HAP-1 (cell line): ENCODE measurements at regions not wholly inside any gene's neighbourhood (a gene's known extent, or its start where the extent isn't known, plus 50 kb on each side); places are given as distances from the start of the nearest gene placed in this dataset.

Source experiments
- DNase-seq, 2 experiments: peaks; one replicate each; pipeline ENCODE4 v3.0.0-alpha.2; 2016 to 2020; ENCODE audit warnings: low spot score in 2 of 2
- H3K27me3 ChIP-seq: fragments of 250-450 bp; sonication (Bioruptor Pico); 2 replicates; pipeline ENCODE4 v1.5.1; 2020; ENCODE audit warnings: low read depth, mild to moderate bottlenecking, moderate library complexity
- H3K36me3 ChIP-seq: fragments of 250-450 bp; sonication (Bioruptor Pico); replicated peaks from 2 replicates; pipeline ENCODE4 v1.5.1; 2020; ENCODE audit warnings: mild to moderate bottlenecking
- H3K4me1 ChIP-seq: fragments of 250-450 bp; sonication (Bioruptor Pico); 2 replicates; pipeline ENCODE4 v1.5.1; 2020; ENCODE audit warnings: mild to moderate bottlenecking
- H3K4me3 ChIP-seq: fragments of 250-450 bp; sonication (Bioruptor Pico); 2 replicates; pipeline ENCODE4 v1.5.1; 2020; ENCODE audit warnings: mild to moderate bottlenecking, moderate library complexity
- H3K9me3 ChIP-seq: fragments of 250-450 bp; sonication (Bioruptor Pico); 2 replicates; pipeline ENCODE4 v1.5.1; 2020; ENCODE audit warnings: mild to moderate bottlenecking, moderate library complexity
- in situ Hi-C: fragments of 300-500 bp; cut with MboI; formaldehyde crosslinking; loops from 3 replicates; pipeline ENCODE4 v1.14.3; 2020; ENCODE audit warnings: low sequenced_read_pairs, inconsistent platforms, mixed read lengths

GRCh38 chr3:177742273-177742672 lies 545.0 kb upstream of the TBL1XR1 start:
- Histone ChIP-seq H3K36me3 (no peaks in the 10 kb centered on the region), H3K9me3 (no peaks in the 10 kb centered on the region), H3K4me3 (no peak overlapping the region), H3K4me1 (no peaks in the 10 kb centered on the region), H3K27me3 (no peaks in the 10 kb centered on the region)
- in situ Hi-C loops, result no loop called here
- no peak for DNase-seq

DNA sequence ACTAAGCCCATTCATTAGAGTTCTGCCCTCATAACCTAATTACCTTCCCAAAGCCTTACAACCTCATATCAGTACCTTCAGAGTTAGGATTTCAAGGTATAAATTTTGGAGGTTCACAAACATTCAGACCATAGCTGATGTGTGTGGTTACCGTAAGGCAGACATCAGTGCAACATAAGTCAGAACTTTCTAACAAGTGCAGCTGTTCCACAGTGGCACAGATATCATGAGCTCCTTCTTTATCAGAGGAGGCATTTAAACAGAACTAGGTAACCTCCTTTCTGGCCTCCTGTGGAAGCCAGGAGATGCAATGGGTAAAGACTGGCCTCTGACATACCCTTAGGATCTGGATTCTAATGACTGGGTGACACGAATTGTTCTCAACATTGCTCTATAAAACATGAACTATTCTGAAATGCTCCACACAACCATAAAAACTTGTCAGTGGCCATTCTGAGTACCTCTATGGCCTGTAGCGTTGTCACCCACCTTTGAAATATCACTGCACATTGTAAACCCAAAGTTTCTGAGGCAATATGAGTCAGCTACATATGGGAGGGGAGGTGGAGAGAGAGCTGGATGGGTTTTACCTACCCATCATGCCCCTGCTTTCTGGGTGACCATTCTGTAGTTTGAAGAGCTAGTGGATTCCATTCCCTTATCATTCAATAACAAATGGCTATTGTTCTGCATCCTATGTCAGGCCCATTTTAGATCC lies 546.0 kb upstream of the TBL1XR1 start:
- no peaks in the 10 kb centered on the region for H3K4me1 ChIP-seq
- no peak for DNase-seq
- no peaks in the 10 kb centered on the region for H3K9me3 ChIP-seq
- no peaks in the 10 kb centered on the region for H3K27me3 ChIP-seq
- in situ Hi-C loops, result no loop called here
- H3K4me3 ChIP-seq, result no peak overlapping the region
- no peaks in the 10 kb centered on the region for H3K36me3 ChIP-seq

DNA sequence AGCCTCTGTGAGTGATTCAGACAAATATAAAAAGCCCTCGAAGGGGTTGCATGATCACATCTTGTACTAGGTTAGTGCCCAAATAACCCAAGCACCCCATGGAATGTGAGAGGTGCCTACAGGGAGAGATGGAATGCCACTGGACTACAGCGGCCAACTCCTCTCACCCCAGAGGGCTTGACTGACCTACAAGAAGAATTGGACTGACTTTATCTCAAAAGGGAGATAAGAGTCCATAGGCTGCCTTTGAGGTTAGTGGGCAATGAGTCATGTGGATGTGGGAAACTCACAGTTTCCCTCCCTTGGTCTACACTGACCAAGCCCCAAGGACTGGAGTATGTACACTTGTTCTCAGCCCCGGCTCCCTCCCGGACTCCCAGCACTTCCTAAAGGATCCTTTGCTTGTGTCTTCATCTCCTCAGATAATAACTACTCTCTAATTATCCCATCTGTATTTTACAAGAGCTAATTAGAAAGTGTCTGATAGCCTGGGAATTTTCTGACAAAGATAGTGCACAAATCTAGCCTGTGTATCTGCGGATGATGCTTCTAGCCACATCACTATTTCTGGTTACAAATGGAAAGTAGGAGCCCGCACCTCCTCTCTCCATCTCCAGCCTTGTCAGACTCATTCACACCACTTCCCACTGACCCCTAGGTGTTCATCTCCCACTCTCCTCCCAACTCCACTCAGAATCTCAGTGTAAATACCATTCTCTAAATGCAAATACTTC lies 547.8 kb upstream of the TBL1XR1 start:
- in situ Hi-C loops, result no loop called here
- Histone ChIP-seq H3K36me3 (no peaks in the 10 kb centered on the region), H3K27me3 (no peaks in the 10 kb centered on the region), H3K9me3 (no peaks in the 10 kb centered on the region), H3K4me1 (no peaks in the 10 kb centered on the region), H3K4me3 (no peak overlapping the region)
- DNase-seq, result no peak

DNA sequence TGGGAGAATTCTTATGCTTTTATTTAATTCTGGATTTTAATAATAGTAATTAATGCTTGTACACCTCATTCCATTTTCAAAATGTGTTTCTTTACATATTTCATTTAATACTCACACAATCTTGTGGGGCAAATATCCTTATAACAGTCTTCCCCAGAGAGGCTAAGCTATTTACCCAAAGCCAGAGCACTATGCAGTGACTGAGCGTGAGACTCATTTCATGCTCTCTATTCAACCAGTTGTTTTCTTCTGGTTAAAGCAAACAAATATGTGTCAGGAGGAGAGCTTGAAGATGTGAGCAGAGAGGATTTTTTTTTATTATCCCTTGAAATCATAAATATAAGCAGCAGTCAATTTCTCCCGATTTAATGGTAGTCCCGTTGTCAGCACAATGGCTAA lies 548.3 kb upstream of the TBL1XR1 start:
- in situ Hi-C loops, result no loop called here
- Histone ChIP-seq H3K27me3 (no peaks in the 10 kb centered on the region), H3K4me1 (no peaks in the 10 kb centered on the region), H3K36me3 (no peaks in the 10 kb centered on the region), H3K9me3 (no peaks in the 10 kb centered on the region), H3K4me3 (no peak overlapping the region)
- DNase-seq, result no peak

DNA sequence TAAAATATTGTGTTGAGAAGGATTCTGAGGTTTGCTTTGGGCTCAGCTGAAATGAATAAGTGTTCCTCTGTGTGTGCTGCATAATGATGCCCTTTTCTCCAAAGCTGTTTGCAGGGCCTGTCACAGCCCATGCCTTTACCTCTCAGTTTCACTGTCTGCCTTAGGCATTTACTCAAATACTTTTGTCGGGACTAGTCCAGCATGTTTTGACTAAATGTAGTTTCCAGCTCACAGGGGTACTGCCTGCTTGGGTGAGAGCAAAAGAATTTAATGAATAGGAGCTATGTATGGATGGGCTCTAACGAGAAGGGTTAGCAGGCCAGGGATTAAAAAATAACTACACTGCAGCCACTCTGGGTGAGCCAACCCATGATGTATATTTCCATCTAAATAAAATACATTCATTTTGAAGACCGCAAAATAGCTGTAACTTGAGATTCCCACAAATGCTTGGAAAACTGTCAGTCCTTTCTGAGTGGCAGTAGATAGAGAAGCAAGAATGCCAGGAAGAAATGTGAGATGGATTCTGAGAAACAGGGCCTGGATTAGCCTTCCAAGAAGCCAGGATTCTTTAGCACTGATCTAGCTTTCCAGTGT lies 549.2 kb upstream of the TBL1XR1 start:
- H3K9me3 ChIP-seq, result no peaks in the 10 kb centered on the region
- in situ Hi-C loops, result no loop called here
- H3K27me3 ChIP-seq, result no peaks in the 10 kb centered on the region
- no peaks in the 10 kb centered on the region for H3K36me3 ChIP-seq
- DNase-seq, result no peak
- no peak overlapping the region for H3K4me3 ChIP-seq
- H3K4me1 ChIP-seq, result no peaks in the 10 kb centered on the region

DNA sequence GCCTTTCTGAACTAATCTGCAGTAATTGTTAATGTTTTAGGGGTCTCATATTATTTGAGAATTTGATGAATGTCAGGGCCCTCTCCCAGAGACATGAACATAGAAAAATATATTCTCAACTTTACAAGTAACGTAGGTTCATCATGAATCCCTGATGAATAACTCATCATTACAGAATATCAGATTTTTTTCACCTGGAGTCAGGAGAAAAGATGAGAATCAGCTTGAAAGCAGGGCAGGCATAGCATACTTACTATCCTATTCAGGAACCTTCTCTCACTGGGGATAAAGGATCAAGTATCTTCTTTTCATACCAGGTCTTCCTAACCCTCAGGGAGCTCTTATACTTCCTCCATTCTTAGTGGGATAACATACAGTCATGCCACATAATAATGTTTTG lies 552.6 kb upstream of the TBL1XR1 start:
- Histone ChIP-seq H3K36me3 (no peaks in the 10 kb centered on the region), H3K4me1 (no peaks in the 10 kb centered on the region), H3K27me3 (no peaks in the 10 kb centered on the region), H3K9me3 (no peaks in the 10 kb centered on the region), H3K4me3 (no peak overlapping the region)
- DNase-seq, result no peak
- in situ Hi-C loops, result no loop called here

DNA sequence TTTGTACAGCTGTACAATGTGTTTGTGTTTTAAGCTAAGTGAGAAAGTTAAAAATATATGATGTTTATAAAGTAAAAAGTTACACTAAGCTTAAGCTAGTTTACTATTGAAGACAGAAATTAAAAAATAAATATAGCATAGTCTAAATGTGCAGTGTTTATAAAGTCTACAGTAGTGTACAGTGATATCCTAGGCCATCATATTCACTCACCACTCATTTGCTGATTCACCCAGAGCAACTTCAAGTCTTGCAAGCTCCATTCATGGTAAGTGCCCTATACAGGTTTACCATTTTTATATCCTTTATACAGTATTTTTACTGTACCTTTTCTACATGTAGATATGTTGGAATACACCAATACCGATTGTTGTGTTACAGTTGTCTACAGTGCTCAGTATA lies 553.2 kb upstream of the TBL1XR1 start:
- H3K4me1 ChIP-seq, result no peaks in the 10 kb centered on the region
- H3K9me3 ChIP-seq, result no peaks in the 10 kb centered on the region
- no peak for DNase-seq
- H3K4me3 ChIP-seq, result no peak overlapping the region
- no peaks in the 10 kb centered on the region for H3K27me3 ChIP-seq
- H3K36me3 ChIP-seq, result no peaks in the 10 kb centered on the region
- in situ Hi-C loops, result no loop called here

GRCh38 chr3:177751770-177752169 lies 554.5 kb upstream of the TBL1XR1 start:
- no peaks in the 10 kb centered on the region for H3K4me1 ChIP-seq
- no peak for DNase-seq
- no peaks in the 10 kb centered on the region for H3K27me3 ChIP-seq
- H3K9me3 ChIP-seq, result no peaks in the 10 kb centered on the region
- H3K36me3 ChIP-seq, result no peaks in the 10 kb centered on the region
- no peak overlapping the region for H3K4me3 ChIP-seq
- in situ Hi-C loops, result no loop called here

- DNase-seq, result no peak
- Histone ChIP-seq H3K9me3 (no peaks in the 10 kb centered on the region), H3K27me3 (no peaks in the 10 kb centered on the region), H3K36me3 (no peaks in the 10 kb centered on the region), H3K4me3 (no peak overlapping the region), H3K4me1 (no peaks in the 10 kb centered on the region)
- in situ Hi-C loops, result no loop called here
These were observed 555.5 kb upstream of the TBL1XR1 start for GRCh38 chr3:177752831-177753230.

DNA sequence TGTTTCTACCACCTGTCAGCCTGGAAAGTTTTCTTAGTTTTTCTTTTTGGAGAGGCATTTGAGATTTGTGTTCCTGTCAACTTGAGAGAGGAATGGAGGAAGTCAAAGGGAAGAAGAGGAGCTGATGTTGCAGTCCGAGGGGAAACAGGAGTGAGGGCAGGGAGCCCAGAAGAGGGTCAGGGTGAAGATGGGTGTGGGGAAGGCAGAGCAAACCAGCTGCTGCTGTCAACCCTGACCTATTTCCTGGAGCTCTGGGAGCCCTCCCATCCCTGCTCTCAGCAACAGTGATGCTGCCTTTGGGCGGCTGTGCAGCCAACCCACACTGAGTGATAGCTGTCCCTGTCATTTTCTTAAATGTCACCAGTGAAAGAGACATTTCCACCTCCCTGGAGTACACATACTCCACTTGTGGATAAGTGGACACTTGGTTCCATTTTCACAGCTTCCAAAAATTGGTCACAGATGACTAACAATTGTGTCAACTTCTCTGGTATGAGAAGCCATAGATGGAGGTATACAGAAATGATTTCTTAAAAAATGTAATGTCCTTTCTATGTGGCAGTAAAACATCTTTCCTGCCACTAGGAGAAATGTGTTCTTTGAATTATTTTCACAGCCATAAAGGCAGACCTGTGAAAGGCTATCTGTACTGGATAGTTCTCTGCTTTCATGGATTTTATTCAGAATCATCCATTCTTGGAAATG lies 556.3 kb upstream of the TBL1XR1 start:
- Histone ChIP-seq H3K27me3 (no peaks in the 10 kb centered on the region), H3K4me1 (no peaks in the 10 kb centered on the region), H3K9me3 (no peaks in the 10 kb centered on the region), H3K4me3 (no peak overlapping the region), H3K36me3 (no peaks in the 10 kb centered on the region)
- DNase-seq, result no peak
- in situ Hi-C loops, result no loop called here

DNA sequence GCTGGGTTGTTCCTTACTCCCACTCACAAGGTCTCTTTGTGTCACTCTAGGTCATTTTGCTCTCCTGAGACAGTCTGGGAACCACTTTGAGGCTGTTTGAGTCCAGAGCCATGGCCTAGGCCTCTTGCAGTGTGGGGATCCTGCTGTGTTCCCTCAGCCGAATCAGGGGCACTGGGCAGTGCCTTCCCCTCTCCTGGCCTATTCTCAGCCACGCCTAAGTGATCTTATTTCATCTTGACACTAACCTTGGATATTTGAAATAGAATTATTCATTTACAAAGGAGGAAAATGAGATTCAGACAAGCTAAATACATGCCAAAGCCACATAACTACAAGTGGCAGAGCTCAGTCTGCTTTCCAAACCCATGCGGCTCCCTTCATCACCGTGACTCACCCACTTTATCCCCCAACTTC lies 557.2 kb upstream of the TBL1XR1 start:
- Histone ChIP-seq H3K36me3 (no peaks in the 10 kb centered on the region), H3K27me3 (no peaks in the 10 kb centered on the region), H3K4me3 (no peak overlapping the region), H3K4me1 (no peaks in the 10 kb centered on the region), H3K9me3 (no peaks in the 10 kb centered on the region)
- DNase-seq, result no peak
- in situ Hi-C loops, result no loop called here

GRCh38 chr3:177758126-177758525 lies 560.8 kb upstream of the TBL1XR1 start:
- no peak for DNase-seq
- H3K27me3 ChIP-seq, result no peaks in the 10 kb centered on the region
- in situ Hi-C loops, result no loop called here
- H3K36me3 ChIP-seq, result no peaks in the 10 kb centered on the region
- H3K4me3 ChIP-seq, result no peak overlapping the region
- no peaks in the 10 kb centered on the region for H3K4me1 ChIP-seq
- H3K9me3 ChIP-seq, result no peaks in the 10 kb centered on the region

DNA sequence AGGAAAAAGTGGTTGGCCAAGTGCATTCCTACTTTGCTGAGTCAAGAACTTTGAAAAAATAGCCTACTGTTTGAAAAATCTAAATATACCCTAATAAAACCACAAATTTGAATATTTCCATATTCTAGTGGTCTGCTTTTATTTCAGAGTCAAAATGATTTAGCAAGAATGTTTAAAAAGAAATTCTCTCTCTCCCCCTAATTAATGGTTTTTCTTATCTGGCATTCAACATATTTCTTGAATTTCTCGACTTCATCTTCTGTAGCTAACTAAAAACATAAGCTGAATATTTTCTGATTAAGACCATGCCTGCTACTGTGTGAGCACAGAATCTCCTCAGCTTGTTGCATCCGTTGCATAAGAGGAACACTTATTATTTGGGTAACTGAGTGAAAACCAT lies 563.5 kb upstream of the TBL1XR1 start:
- Histone ChIP-seq H3K4me3 (no peak overlapping the region), H3K36me3 (no peaks in the 10 kb centered on the region), H3K9me3 (no peaks in the 10 kb centered on the region), H3K4me1 (no peaks in the 10 kb centered on the region), H3K27me3 (no peaks in the 10 kb centered on the region)
- in situ Hi-C loops, result no loop called here
- no peak for DNase-seq

GRCh38 chr3:177764377-177764912 lies 567.2 kb upstream of the TBL1XR1 start:
- DNase-seq, result no peak
- Histone ChIP-seq H3K36me3 (no peaks in the 10 kb centered on the region), H3K9me3 (no peaks in the 10 kb centered on the region), H3K4me1 (no peaks in the 10 kb centered on the region), H3K4me3 (no peak overlapping the region), H3K27me3 (no peaks in the 10 kb centered on the region)
- in situ Hi-C loops, result no loop called here
